CD4-positive, alpha-beta memory T cell (primary cell): ENCODE measurements at regions not wholly inside any gene's neighbourhood (a gene's known extent, or its start where the extent isn't known, plus 50 kb on each side); places are given as distances from the start of the nearest gene placed in this dataset.

Source experiments
- CTCF ChIA-PET: fragments of 350-600 bp; sonication (Branson Sonifier 250); formaldehyde crosslinking; loops from one replicate; lab custom pipeline; 2021; ENCODE audit warnings: inconsistent platforms; ENCODE audit not compliant: partially characterized antibody; lab: Charles Lee
- POLR2A ChIA-PET: fragments of 350-600 bp; sonication (Branson Sonifier 250); formaldehyde crosslinking; loops from one replicate; lab custom pipeline; 2021; ENCODE audit not compliant: partially characterized antibody; lab: Charles Lee
- DNase-seq, 5 donors: peaks; one replicate each; pipeline versions ENCODE4 v3.0.0 to v3.0.0-alpha.2; 2020 to 2022; ENCODE audit warnings: mixed read lengths in 1 of 5
- H3K27ac ChIP-seq: one replicate; pipeline ENCODE4 v1.7.0; 2013; ENCODE audit warnings: low read depth, low read length
- H3K27me3 ChIP-seq: 2 replicates; pipeline ENCODE4 v1.7.0; 2013; ENCODE audit warnings: mild to moderate bottlenecking, low read length, moderate library complexity; ENCODE audit not compliant: insufficient read depth
- H3K36me3 ChIP-seq: 2 replicates; pipeline ENCODE4 v1.7.0; 2013; ENCODE audit warnings: mild to moderate bottlenecking, low read length, moderate library complexity; ENCODE audit not compliant: insufficient read depth
- H3K4me1 ChIP-seq: 2 replicates; pipeline ENCODE4 v1.7.0; 2013; ENCODE audit warnings: mild to moderate bottlenecking, low read length, moderate library complexity; ENCODE audit not compliant: insufficient read depth
- H3K4me3 ChIP-seq, 2 donors: one replicate each; pipeline ENCODE4 v1.7.0; 2013; ENCODE audit warnings: low read length in 2 of 2, mild to moderate bottlenecking in 1 of 2
- H3K9me3 ChIP-seq, 2 donors: one replicate each; pipeline ENCODE4 v1.7.0; 2013; ENCODE audit warnings: low read length in 2 of 2, control low read depth in 1 of 2; ENCODE audit not compliant: control insufficient read depth in 1 of 2
- H3K27ac Mint-ChIP-seq, 7 donors: one replicate each; pipeline ENCODE4 v1.8.0; 2020 to 2021; ENCODE audit warnings: mixed read lengths in 7 of 7, mild to moderate bottlenecking in 6 of 7, inconsistent platforms in 3 of 7, moderate library complexity in 3 of 7
- H3K27me3 Mint-ChIP-seq, 2 donors: one replicate each; pipeline ENCODE4 v1.8.0; 2020 to 2021; ENCODE audit warnings: mixed read lengths in 2 of 2
- H3K36me3 Mint-ChIP-seq, 2 donors: one replicate each; pipeline ENCODE4 v1.8.0; 2020 to 2021; ENCODE audit warnings: mixed read lengths in 2 of 2, inconsistent platforms in 1 of 2, mild to moderate bottlenecking in 1 of 2
- H3K4me1 Mint-ChIP-seq, 4 donors: one replicate each; pipeline ENCODE4 v1.8.0; 2020 to 2021; ENCODE audit warnings: mixed read lengths in 4 of 4, mild to moderate bottlenecking in 1 of 4
- H3K4me3 Mint-ChIP-seq, 8 donors: one replicate each; pipeline ENCODE4 v1.8.0; 2020 to 2021; ENCODE audit warnings: mixed read lengths in 8 of 8, mild to moderate bottlenecking in 7 of 8, moderate library complexity in 6 of 8, inconsistent platforms in 3 of 8
- H3K9me3 Mint-ChIP-seq, 8 donors: one replicate each; pipeline ENCODE4 v1.8.0; 2020 to 2021; ENCODE audit warnings: mixed read lengths in 8 of 8, mild to moderate bottlenecking in 5 of 8, inconsistent platforms in 3 of 8, moderate library complexity in 1 of 8
- intact Hi-C: fragments of 100-400 bp; cut with micrococcal nuclease; formaldehyde crosslinking; loops from one replicate; pipeline ENCODE4 v1.15.1; 2023

GRCh38 chr3:144307951-144308350, 336.3 kb downstream of the DIPK2A start:
- H3K9me3 Mint-ChIP-seq = peaks cover 2 to 21% (median 13%) of the 10 kb centered on the region in 8 donors
- Histone ChIP-seq H3K4me1 (no peaks in the 10 kb centered on the region), H3K27me3 (no peaks in the 10 kb centered on the region), H3K9me3 (no peaks in the 10 kb centered on the region), H3K36me3 (no peaks in the 10 kb centered on the region), H3K27ac (no peak overlapping the region), H3K4me3 (no peak overlapping the region)
- no peak overlapping the region for H3K27ac Mint-ChIP-seq
- no peaks in the 10 kb centered on the region for H3K36me3 Mint-ChIP-seq
- ChIA-PET CTCF (no interaction called here), POLR2A (no interaction called here)
- no peaks in the 10 kb centered on the region for H3K4me1 Mint-ChIP-seq
- peaks cover 0 to 5% of the 10 kb centered on the region in 2 donors for H3K27me3 Mint-ChIP-seq
- H3K4me3 Mint-ChIP-seq = no peak overlapping the region
- intact Hi-C loops = no loop called here
- DNase-seq = no peak

- ChIA-PET CTCF (no interaction called here), POLR2A (no interaction called here)
- H3K4me3 ChIP-seq = no peak overlapping the region
- no peaks in the 10 kb centered on the region for H3K4me1 ChIP-seq
- no peaks in the 10 kb centered on the region for H3K27me3 ChIP-seq
- Mint-ChIP-seq H3K4me1 (no peaks in the 10 kb centered on the region), H3K27me3 (peaks cover 0 to 5% of the 10 kb centered on the region in 2 donors), H3K9me3 (peaks cover 2 to 22% (median 13%) of the 10 kb centered on the region in 8 donors), H3K36me3 (no peaks in the 10 kb centered on the region), H3K27ac (no peak overlapping the region), H3K4me3 (no peak overlapping the region)
- no peak for DNase-seq
- intact Hi-C loops = no loop called here
- H3K9me3 ChIP-seq = no peaks in the 10 kb centered on the region
- no peaks in the 10 kb centered on the region for H3K36me3 ChIP-seq
- no peak overlapping the region for H3K27ac ChIP-seq
These were observed 336.8 kb downstream of the DIPK2A start for GRCh38 chr3:144308396-144308795.

- H3K27me3 Mint-ChIP-seq = peaks cover 0 to 5% of the 10 kb centered on the region in 2 donors
- Histone ChIP-seq H3K27me3 (no peaks in the 10 kb centered on the region), H3K27ac (no peak overlapping the region), H3K4me3 (no peak overlapping the region), H3K36me3 (no peaks in the 10 kb centered on the region), H3K4me1 (no peaks in the 10 kb centered on the region), H3K9me3 (no peaks in the 10 kb centered on the region)
- intact Hi-C loops = no loop called here
- ChIA-PET CTCF (no interaction called here), POLR2A (no interaction called here)
- no peak for DNase-seq
- H3K36me3 Mint-ChIP-seq = no peaks in the 10 kb centered on the region
- no peak overlapping the region for H3K27ac Mint-ChIP-seq
- no peaks in the 10 kb centered on the region for H3K4me1 Mint-ChIP-seq
- no peak overlapping the region for H3K4me3 Mint-ChIP-seq
- H3K9me3 Mint-ChIP-seq = peaks cover 0 to 22% (median 3%) of the 10 kb centered on the region in 8 donors
These were observed 341.1 kb downstream of the DIPK2A start for GRCh38 chr3:144312702-144313101.

- H3K9me3 Mint-ChIP-seq = peaks cover 0 to 24% (median 3%) of the 10 kb centered on the region in 8 donors
- Histone ChIP-seq H3K36me3 (no peaks in the 10 kb centered on the region), H3K27me3 (no peaks in the 10 kb centered on the region), H3K4me1 (no peaks in the 10 kb centered on the region), H3K4me3 (no peak overlapping the region), H3K27ac (no peak overlapping the region), H3K9me3 (no peaks in the 10 kb centered on the region)
- no peaks in the 10 kb centered on the region for H3K36me3 Mint-ChIP-seq
- intact Hi-C loops = no loop called here
- H3K27ac Mint-ChIP-seq = no peak overlapping the region
- DNase-seq = no peak
- peaks cover 0 to 5% of the 10 kb centered on the region in 2 donors for H3K27me3 Mint-ChIP-seq
- CTCF ChIA-PET = no interaction called here
- POLR2A ChIA-PET = no interaction called here
- no peak overlapping the region for H3K4me3 Mint-ChIP-seq
- H3K4me1 Mint-ChIP-seq = no peaks in the 10 kb centered on the region
These were observed 343.3 kb downstream of the DIPK2A start for GRCh38 chr3:144314946-144315345.

GRCh38 chr3:144317961-144318360, 346.3 kb downstream of the DIPK2A start:
- no peak overlapping the region for H3K27ac Mint-ChIP-seq
- H3K4me3 Mint-ChIP-seq = no peak overlapping the region
- CTCF ChIA-PET = no interaction called here
- Histone ChIP-seq H3K9me3 (no peaks in the 10 kb centered on the region), H3K27me3 (no peaks in the 10 kb centered on the region), H3K4me1 (no peaks in the 10 kb centered on the region), H3K36me3 (no peaks in the 10 kb centered on the region), H3K27ac (no peak overlapping the region), H3K4me3 (no peak overlapping the region)
- no peaks in the 10 kb centered on the region for H3K4me1 Mint-ChIP-seq
- peaks cover 0 to 2% of the 10 kb centered on the region in 2 donors for H3K27me3 Mint-ChIP-seq
- no peaks in the 10 kb centered on the region for H3K36me3 Mint-ChIP-seq
- DNase-seq = no peak
- POLR2A ChIA-PET = no interaction called here
- peaks cover 0 to 13% (median 6%) of the 10 kb centered on the region in 8 donors for H3K9me3 Mint-ChIP-seq
- intact Hi-C loops = no loop called here

GRCh38 chr3:144324076-144324475, 352.5 kb downstream of the DIPK2A start:
- Mint-ChIP-seq H3K27ac (no peak overlapping the region), H3K4me1 (no peaks in the 10 kb centered on the region), H3K27me3 (peaks cover 0 to 2% of the 10 kb centered on the region in 2 donors), H3K4me3 (no peak overlapping the region), H3K36me3 (no peaks in the 10 kb centered on the region), H3K9me3 (peaks cover 0 to 25% (median 15%) of the 10 kb centered on the region in 8 donors)
- DNase-seq = no peak
- H3K27me3 ChIP-seq = no peaks in the 10 kb centered on the region
- ChIA-PET CTCF (no interaction called here), POLR2A (no interaction called here)
- intact Hi-C loops = no loop called here
- H3K27ac ChIP-seq = no peak overlapping the region
- H3K36me3 ChIP-seq = no peaks in the 10 kb centered on the region
- H3K4me3 ChIP-seq = no peak overlapping the region
- H3K4me1 ChIP-seq = no peaks in the 10 kb centered on the region
- H3K9me3 ChIP-seq = no peaks in the 10 kb centered on the region

- Histone ChIP-seq H3K27me3 (no peaks in the 10 kb centered on the region), H3K36me3 (no peaks in the 10 kb centered on the region), H3K4me1 (no peaks in the 10 kb centered on the region), H3K9me3 (no peaks in the 10 kb centered on the region), H3K27ac (no peak overlapping the region), H3K4me3 (no peak overlapping the region)
- Mint-ChIP-seq H3K27me3 (no peaks in the 10 kb centered on the region), H3K36me3 (no peaks in the 10 kb centered on the region), H3K9me3 (peaks cover 0 to 17% (median 3%) of the 10 kb centered on the region in 8 donors), H3K27ac (no peak overlapping the region), H3K4me1 (no peaks in the 10 kb centered on the region), H3K4me3 (no peak overlapping the region)
- intact Hi-C loops = no loop called here
- POLR2A ChIA-PET = no interaction called here
- no peak for DNase-seq
- CTCF ChIA-PET = no interaction called here
These were observed 361.2 kb downstream of the DIPK2A start for GRCh38 chr3:144332868-144333267.

GRCh38 chr3:144341471-144341870, 369.8 kb downstream of the DIPK2A start:
- H3K4me1 Mint-ChIP-seq = peaks cover 0 to 4% (median 0%) of the 10 kb centered on the region in 4 donors
- H3K36me3 Mint-ChIP-seq = peaks cover 0 to 1% of the 10 kb centered on the region in 2 donors
- no peak for DNase-seq
- H3K9me3 ChIP-seq = no peaks in the 10 kb centered on the region
- ChIA-PET POLR2A (no interaction called here), CTCF (no interaction called here)
- no peaks in the 10 kb centered on the region for H3K27me3 ChIP-seq
- H3K36me3 ChIP-seq = no peaks in the 10 kb centered on the region
- H3K4me3 Mint-ChIP-seq = no peak overlapping the region
- intact Hi-C loops = no loop called here
- no peak overlapping the region for H3K4me3 ChIP-seq
- peaks cover 0 to 7% of the 10 kb centered on the region in 2 donors for H3K27me3 Mint-ChIP-seq
- H3K27ac Mint-ChIP-seq = no peak overlapping the region
- H3K4me1 ChIP-seq = no peaks in the 10 kb centered on the region
- no peak overlapping the region for H3K27ac ChIP-seq
- H3K9me3 Mint-ChIP-seq = peaks cover 0 to 20% (median 8%) of the 10 kb centered on the region in 8 donors
